Right lobe of liver (tissue), 1 donor: ENCODE measurements at regions not wholly inside any gene's neighbourhood (a gene's known extent, or its start where the extent isn't known, plus 50 kb on each side); places are given as distances from the start of the nearest gene placed in this dataset.

Experiments
- small RNA-seq, 2 experiments: library from RNA; depleted of rRNA; stranded (forward); fragments of <200 nt; gene quantifications; one replicate each; pipeline ENCODE3, GENCODE V24; 2016

Small RNAs in the stretch of these regions (small RNA-seq; reads per million reads assigned to genes)
- gene HMGB1P22 = 0 reads per million in 2 experiments
- gene RN7SKP117 = 0 reads per million in 2 experiments
